ENCODE measurements at regions not wholly inside any gene's neighbourhood (a gene's known extent, or its start where the extent isn't known, plus 50 kb on each side); places are given as distances from the start of the nearest gene placed in this dataset.

DNA sequence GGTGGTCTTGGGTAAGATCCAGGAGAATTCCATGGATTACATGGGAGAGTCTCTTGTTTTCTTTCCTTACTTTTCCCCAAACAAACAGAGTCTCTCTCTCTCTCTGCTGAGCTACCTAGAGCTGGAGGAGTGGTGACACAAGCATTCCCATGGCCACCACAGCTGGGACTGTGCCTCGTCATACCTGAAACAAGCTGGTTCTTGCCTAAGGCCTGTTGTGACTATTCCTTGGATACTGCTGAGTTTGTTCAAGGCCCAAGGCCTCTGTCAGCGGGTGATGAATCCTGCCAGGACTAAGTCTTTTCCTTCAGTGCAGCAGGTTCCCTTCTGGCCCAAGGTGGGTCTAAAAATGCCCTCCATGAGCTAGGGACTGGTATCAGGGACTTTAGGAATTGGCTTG lies 378.1 kb upstream of the ZNF385D start:
- Histone ChIP-seq H3K56ac (replicated peaks; ENCODE audit: insufficient read length, low read depth, low read length) (no peak overlapping the region), H3K36me3 (ENCODE audit: control insufficient read depth in 2 of 4, insufficient read depth in 4 of 4, low read length in 3 of 4) (no peaks in the 10 kb centered on the region), H2AK5ac (ENCODE audit: low read depth, low read length) (no peak overlapping the region), H3K4me3 (ENCODE audit: extremely low read depth in 1 of 4, insufficient read depth in 2 of 4, low read depth in 3 of 4, low read length in 4 of 4) (no peak overlapping the region), H2BK120ac (replicated peaks; ENCODE audit: low read depth, low read length) (no peak overlapping the region), H3K4me2 (ENCODE audit: insufficient read depth in 1 of 2, low read depth in 2 of 2, low read length in 2 of 2) (no peak overlapping the region), H2BK5ac (ENCODE audit: low read depth, low read length) (no peak overlapping the region), H3K23ac (ENCODE audit: insufficient read length) (no peak overlapping the region), H3K14ac (ENCODE audit: insufficient read length) (no peak overlapping the region), H2BK20ac (ENCODE audit: low read length) (no peak overlapping the region), H3K27ac (ENCODE audit: low read depth, low read length) (no peak overlapping the region), H3K23me2 (ENCODE audit: low read depth, low read length) (no peaks in the 10 kb centered on the region), H3K4me1 (replicated peaks in 1 of 4; ENCODE audit: control insufficient read depth in 3 of 4, insufficient read depth in 4 of 4, low read length in 3 of 4) (no peaks in the 10 kb centered on the region), H2AFZ (ENCODE audit: low read length) (no peak overlapping the region), H4K91ac (replicated peaks; ENCODE audit: insufficient read length, low read length) (no peak overlapping the region), H3K18ac (ENCODE audit: extremely low read depth, low read length) (no peak overlapping the region), H2BK12ac (ENCODE audit: low read depth, low read length) (no peak overlapping the region), H3K79me1 (ENCODE audit: low read depth, low read length) (no peaks in the 10 kb centered on the region), H4K20me1 (replicated peaks in 1 of 2; ENCODE audit: control insufficient read depth in 1 of 2, insufficient read depth in 2 of 2, low read length in 2 of 2) (no peaks in the 10 kb centered on the region), H4K5ac (ENCODE audit: insufficient read length, low read depth, low read length) (no peak overlapping the region), H3K4ac (replicated peaks; ENCODE audit: insufficient read length, low read depth, low read length) (no peak overlapping the region), H3K9ac (replicated peaks in 1 of 4; ENCODE audit: extremely low read depth in 1 of 4, low read depth in 3 of 4, low read length in 3 of 4) (no peak overlapping the region), H4K8ac (ENCODE audit: extremely low read depth, insufficient read depth, low read length) (no peak overlapping the region), H3K9me3 (ENCODE audit: insufficient read depth in 2 of 2, low read depth in 1 of 2, low read length in 1 of 2) (no peaks in the 10 kb centered on the region), H3K27me3 (replicated peaks in 1 of 4; ENCODE audit: control insufficient read depth in 3 of 4, extremely low read depth in 1 of 4, insufficient read depth in 3 of 4, low read length in 3 of 4) (no peaks in the 10 kb centered on the region), H3K79me2 (ENCODE audit: control insufficient read depth in 1 of 2, insufficient read depth in 2 of 2, low read length in 2 of 2) (no peaks in the 10 kb centered on the region), H2BK15ac (ENCODE audit: low read length) (no peak overlapping the region)
- FAIRE-seq = no peak
- CTCF ChIA-PET (ENCODE audit: partially characterized antibody) = interaction anchor here (0.6 to 1.5 kb wide), 3 partner anchors 7 to 12 kb away, joined by 3 read pairs; no protein-coding TSS in a partner anchor
- no peak for DNase-seq (ENCODE audit: low read depth in 1 of 2, low spot score in 2 of 2)
- 88% methylated on average over 2 of the region's 2 CpGs; no CpG with 5 or more reads in 1 of the 2 experiments for WGBS, 2 experiments (ENCODE audit: extremely low coverage in 1 of 2, insufficient coverage in 1 of 2, insufficient read length in 1 of 2, insufficient replicate concordance in 2 of 2, low coverage in 1 of 2, low lambda C conversion rate in 2 of 2, missing lambda C conversion rate in 1 of 2)
- TF ChIP-seq RFX5 (IDR thresholded peaks at IDR 0.05; ENCODE audit: borderline replicate concordance, low read depth, low read length) (no peak), SP1 (IDR thresholded peaks at IDR 0.05; ENCODE audit: low read depth, low read length) (no peak), EP300 (IDR thresholded peaks at IDR 0.05; ENCODE audit: borderline replicate concordance in 1 of 2, low read depth in 2 of 2, low read length in 2 of 2) (no peak), BACH1 (IDR thresholded peaks at IDR 0.05; ENCODE audit: low read length) (no peak), NRF1 (IDR thresholded peaks at IDR 0.05; ENCODE audit: low read depth, low read length) (no peak), POLR2AphosphoS5 (IDR thresholded peaks at IDR 0.05; ENCODE audit: low read depth, low read length) (no peak), SP2 (IDR thresholded peaks at IDR 0.05; ENCODE audit: low read length) (no peak), RBBP5 (IDR thresholded peaks at IDR 0.05; ENCODE audit: borderline replicate concordance, low read depth, low read length) (no peak), GTF2F1 (IDR thresholded peaks at IDR 0.05; ENCODE audit: borderline replicate concordance, low read depth, low read length) (no peak), POLR2A (IDR thresholded peaks at IDR 0.05; ENCODE audit: control extremely low read depth in 1 of 2, low read depth in 2 of 2, low read length in 2 of 2) (no peak)
- TF ChIP-seq, protein P1, sequence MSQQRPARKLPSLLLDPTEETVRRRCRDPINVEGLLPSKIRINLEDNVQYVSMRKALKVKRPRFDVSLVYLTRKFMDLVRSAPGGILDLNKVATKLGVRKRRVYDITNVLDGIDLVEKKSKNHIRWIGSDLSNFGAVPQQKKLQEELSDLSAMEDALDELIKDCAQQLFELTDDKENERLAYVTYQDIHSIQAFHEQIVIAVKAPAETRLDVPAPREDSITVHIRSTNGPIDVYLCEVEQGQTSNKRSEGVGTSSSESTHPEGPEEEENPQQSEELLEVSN (IDR thresholded peaks at IDR 0.05) = no peak
- TF ChIP-seq, protein P2, sequence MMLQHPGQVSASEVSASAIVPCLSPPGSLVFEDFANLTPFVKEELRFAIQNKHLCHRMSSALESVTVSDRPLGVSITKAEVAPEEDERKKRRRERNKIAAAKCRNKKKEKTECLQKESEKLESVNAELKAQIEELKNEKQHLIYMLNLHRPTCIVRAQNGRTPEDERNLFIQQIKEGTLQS (IDR thresholded peaks at IDR 0.05; ENCODE audit: insufficient read depth, low read depth, low read length) = no peak
- POLR2A ChIA-PET (ENCODE audit: partially characterized antibody) = no interaction called here

Measured in H1 (cell line).